Activated CD8-positive, alpha-beta T cell treated with anti-CD3 and anti-CD28 coated beads for 36 hours (primary cell): ENCODE measurements at regions not wholly inside any gene's neighbourhood (a gene's known extent, or its start where the extent isn't known, plus 50 kb on each side); places are given as distances from the start of the nearest gene placed in this dataset.

Experiments used
- ATAC-seq: fragments of 200-7000 bp; cut with Tn5 transposase; one replicate; pipeline ENCODE4 v1.10.0; 2021; ENCODE audit warnings: mild to moderate bottlenecking, moderate library complexity
- CTCF ChIA-PET: fragments of 350-600 bp; sonication (Branson Sonifier 250); formaldehyde crosslinking; loops from one replicate; lab custom pipeline; 2021; ENCODE audit warnings: antibody characterized with exemption; lab: Charles Lee
- POLR2A ChIA-PET: fragments of 350-600 bp; sonication (Branson Sonifier 250); formaldehyde crosslinking; loops from one replicate; lab custom pipeline; 2021; ENCODE audit warnings: antibody characterized with exemption; lab: Charles Lee
- DNase-seq: peaks from one replicate; pipeline ENCODE4 v3.0.0-alpha.2; 2020
- H3K27ac Mint-ChIP-seq: one replicate; pipeline ENCODE4 v1.8.0; 2021; ENCODE audit warnings: mild to moderate bottlenecking, mixed read lengths
- H3K27me3 Mint-ChIP-seq: one replicate; pipeline ENCODE4 v1.8.0; 2021; ENCODE audit warnings: mixed read lengths
- H3K36me3 Mint-ChIP-seq: one replicate; pipeline ENCODE4 v1.8.0; 2021; ENCODE audit warnings: low read depth, mixed read lengths
- H3K4me1 Mint-ChIP-seq: one replicate; pipeline ENCODE4 v1.8.0; 2021; ENCODE audit warnings: low read depth, mixed read lengths
- H3K4me3 Mint-ChIP-seq: one replicate; pipeline ENCODE4 v1.8.0; 2021; ENCODE audit warnings: mild to moderate bottlenecking, moderate library complexity, mixed read lengths
- H3K9me3 Mint-ChIP-seq: one replicate; pipeline ENCODE4 v1.8.0; 2021; ENCODE audit warnings: mixed read lengths
- intact Hi-C: fragments of 100-400 bp; cut with micrococcal nuclease; formaldehyde crosslinking; loops from one replicate; pipeline ENCODE4 v1.10.0; 2022
- TF ChIP-seq, protein P1 (sequence below): fragments of 200-600 bp; IDR thresholded peaks from one replicate; pipeline ENCODE4 v1.8.0; 2022; ENCODE audit warnings: antibody characterized with exemption, mild to moderate bottlenecking

GRCh38 chr9:82789155-82789824, 273.7 kb downstream of the RASEF start:
- H3K36me3 Mint-ChIP-seq: no peaks in the 10 kb centered on the region
- CTCF ChIA-PET: no interaction called here
- H3K4me3 Mint-ChIP-seq: no peak overlapping the region
- DNase-seq (no peak), ATAC-seq (no peak)
- H3K4me1 Mint-ChIP-seq: no peaks in the 10 kb centered on the region
- H3K27ac Mint-ChIP-seq: no peak overlapping the region
- no peaks in the 10 kb centered on the region for H3K27me3 Mint-ChIP-seq
- intact Hi-C loops: no loop called here
- POLR2A ChIA-PET: no interaction called here
- H3K9me3 Mint-ChIP-seq: no peaks in the 10 kb centered on the region
- TF ChIP-seq, protein P1, sequence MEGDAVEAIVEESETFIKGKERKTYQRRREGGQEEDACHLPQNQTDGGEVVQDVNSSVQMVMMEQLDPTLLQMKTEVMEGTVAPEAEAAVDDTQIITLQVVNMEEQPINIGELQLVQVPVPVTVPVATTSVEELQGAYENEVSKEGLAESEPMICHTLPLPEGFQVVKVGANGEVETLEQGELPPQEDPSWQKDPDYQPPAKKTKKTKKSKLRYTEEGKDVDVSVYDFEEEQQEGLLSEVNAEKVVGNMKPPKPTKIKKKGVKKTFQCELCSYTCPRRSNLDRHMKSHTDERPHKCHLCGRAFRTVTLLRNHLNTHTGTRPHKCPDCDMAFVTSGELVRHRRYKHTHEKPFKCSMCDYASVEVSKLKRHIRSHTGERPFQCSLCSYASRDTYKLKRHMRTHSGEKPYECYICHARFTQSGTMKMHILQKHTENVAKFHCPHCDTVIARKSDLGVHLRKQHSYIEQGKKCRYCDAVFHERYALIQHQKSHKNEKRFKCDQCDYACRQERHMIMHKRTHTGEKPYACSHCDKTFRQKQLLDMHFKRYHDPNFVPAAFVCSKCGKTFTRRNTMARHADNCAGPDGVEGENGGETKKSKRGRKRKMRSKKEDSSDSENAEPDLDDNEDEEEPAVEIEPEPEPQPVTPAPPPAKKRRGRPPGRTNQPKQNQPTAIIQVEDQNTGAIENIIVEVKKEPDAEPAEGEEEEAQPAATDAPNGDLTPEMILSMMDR: no peak

DNA sequence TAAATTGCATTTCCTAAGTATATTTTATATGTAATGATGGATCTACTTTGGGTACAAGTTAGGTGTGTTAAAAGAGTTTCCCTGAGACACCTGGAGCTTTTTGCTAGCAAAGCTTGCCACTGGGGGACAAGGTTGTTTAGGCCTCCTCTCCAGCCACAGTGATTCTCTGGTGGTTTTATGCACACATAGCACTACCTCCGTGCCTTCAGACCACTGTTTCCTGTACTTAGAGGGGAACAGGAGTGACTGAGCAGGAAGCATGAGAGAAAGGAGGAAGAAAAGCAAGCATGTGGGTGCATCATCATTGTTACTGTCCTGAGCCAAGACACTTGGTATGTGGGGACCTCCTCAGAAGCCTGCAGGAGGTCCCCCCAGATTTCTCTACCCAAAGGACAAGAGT, 272.1 kb downstream of the RASEF start:
- ATAC-seq (no peak), DNase-seq (no peak)
- intact Hi-C loops: no loop called here
- Mint-ChIP-seq H3K36me3 (no peaks in the 10 kb centered on the region), H3K27me3 (no peaks in the 10 kb centered on the region), H3K4me3 (no peak overlapping the region), H3K27ac (no peak overlapping the region), H3K9me3 (no peaks in the 10 kb centered on the region), H3K4me1 (no peaks in the 10 kb centered on the region)
- CTCF ChIA-PET: no interaction called here
- TF ChIP-seq, protein P1: no peak
- POLR2A ChIA-PET: no interaction called here

DNA sequence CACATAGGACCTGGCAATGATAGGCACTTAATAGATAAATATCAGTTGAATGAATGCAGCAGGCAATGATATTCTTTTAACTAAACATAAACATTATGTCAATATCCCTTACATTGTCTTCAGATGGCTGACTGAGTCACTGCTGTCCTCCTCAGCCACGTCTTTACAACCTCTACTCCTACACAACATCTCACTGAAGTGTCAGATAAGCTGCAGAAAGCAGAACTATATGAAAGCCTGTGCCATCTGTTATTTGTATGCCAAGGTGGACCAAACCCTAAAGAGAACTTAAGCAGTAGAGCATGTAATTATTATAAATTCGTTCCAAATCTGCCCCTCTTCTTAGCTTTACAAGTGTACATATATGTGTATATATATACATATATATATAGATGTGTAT, 271.2 kb downstream of the RASEF start:
- POLR2A ChIA-PET: no interaction called here
- DNase-seq: no peak
- no peaks in the 10 kb centered on the region for H3K9me3 Mint-ChIP-seq
- no peak overlapping the region for H3K27ac Mint-ChIP-seq
- no peaks in the 10 kb centered on the region for H3K36me3 Mint-ChIP-seq
- no peak overlapping the region for H3K4me3 Mint-ChIP-seq
- H3K27me3 Mint-ChIP-seq: no peaks in the 10 kb centered on the region
- no peak for ATAC-seq
- no peaks in the 10 kb centered on the region for H3K4me1 Mint-ChIP-seq
- intact Hi-C loops: no loop called here
- CTCF ChIA-PET: no interaction called here
- TF ChIP-seq, protein P1: no peak

DNA sequence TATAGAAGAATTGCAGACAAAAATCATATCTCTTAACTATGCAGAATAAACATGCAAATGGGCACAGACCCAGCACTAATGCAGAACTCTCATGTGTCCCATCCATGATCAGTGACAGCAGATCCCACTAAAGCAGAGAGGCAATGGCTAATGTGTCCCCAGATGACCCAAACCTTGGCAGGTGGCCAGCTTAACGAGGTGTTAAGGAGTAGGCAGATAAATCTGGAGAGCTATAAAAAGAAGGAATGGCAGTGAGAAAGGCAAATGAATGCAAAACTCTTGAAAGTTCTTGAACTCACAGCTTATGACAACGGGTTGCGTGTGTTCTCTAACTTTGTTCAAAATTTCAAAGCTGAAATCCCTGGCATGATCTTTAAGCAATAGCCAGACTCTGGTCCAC, 265.4 kb downstream of the RASEF start:
- ATAC-seq: no peak
- ChIA-PET POLR2A (no interaction called here), CTCF (no interaction called here)
- no peaks in the 10 kb centered on the region for H3K36me3 Mint-ChIP-seq
- no peak overlapping the region for H3K27ac Mint-ChIP-seq
- TF ChIP-seq, protein P1: no peak
- H3K4me1 Mint-ChIP-seq: no peaks in the 10 kb centered on the region
- no peaks in the 10 kb centered on the region for H3K27me3 Mint-ChIP-seq
- intact Hi-C loops: no loop called here
- no peak overlapping the region for H3K4me3 Mint-ChIP-seq
- DNase-seq: no peak
- H3K9me3 Mint-ChIP-seq: no peaks in the 10 kb centered on the region

GRCh38 chr9:82799286-82799685, 263.7 kb downstream of the RASEF start:
- Mint-ChIP-seq H3K4me1 (no peaks in the 10 kb centered on the region), H3K36me3 (no peaks in the 10 kb centered on the region), H3K9me3 (peaks cover 2% of the 10 kb centered on the region), H3K27ac (no peak overlapping the region), H3K27me3 (no peaks in the 10 kb centered on the region), H3K4me3 (no peak overlapping the region)
- intact Hi-C loops: no loop called here
- ATAC-seq (no peak), DNase-seq (no peak)
- TF ChIP-seq, protein P1: no peak
- ChIA-PET POLR2A (no interaction called here), CTCF (no interaction called here)
